GM23338 (cell line): ENCODE measurements at regions not wholly inside any gene's neighbourhood (a gene's known extent, or its start where the extent isn't known, plus 50 kb on each side); places are given as distances from the start of the nearest gene placed in this dataset.

Experiments used
- ATAC-seq: fragments of 200-7000 bp; cut with Tn5 transposase; 3 replicates; pipeline ENCODE4 v1.9.1; 2020
- DNase-seq: peaks from one replicate; pipeline ENCODE4 v3.0.0-alpha.2; 2015; ENCODE audit warnings: low spot score
- H2AFZ ChIP-seq: fragments of 200-600 bp; sonication (generic); 2 replicates; pipeline ENCODE4 v1.8.0; 2016; ENCODE audit warnings: antibody characterized with exemption, mild to moderate bottlenecking, moderate library complexity
- H3F3A ChIP-seq: fragments of 200-600 bp; sonication (generic); replicated peaks from 2 replicates; pipeline ENCODE4 v1.8.0; 2017; ENCODE audit warnings: antibody characterized with exemption, mixed run types, low read depth
- H3K27ac ChIP-seq: fragments of 200-600 bp; sonication (generic); 2 replicates; pipeline ENCODE4 v1.6.1; 2016; ENCODE audit warnings: low read depth
- H3K27me3 ChIP-seq: fragments of 200-600 bp; sonication (generic); 2 replicates; pipeline ENCODE4 v1.8.0; 2016; ENCODE audit warnings: mild to moderate bottlenecking, mixed run types, moderate library complexity; ENCODE audit not compliant: insufficient read depth
- H3K36me3 ChIP-seq: fragments of 200-600 bp; sonication (generic); 2 replicates; pipeline ENCODE4 v1.8.0; 2016; ENCODE audit warnings: mild to moderate bottlenecking; ENCODE audit not compliant: insufficient read depth
- H3K4me1 ChIP-seq: fragments of 200-600 bp; sonication (generic); 2 replicates; pipeline ENCODE4 v1.8.0; 2016; ENCODE audit warnings: mild to moderate bottlenecking, moderate library complexity; ENCODE audit not compliant: insufficient read depth
- H3K4me2 ChIP-seq: fragments of 200-600 bp; sonication (generic); 2 replicates; pipeline ENCODE4 v1.7.1; 2017; ENCODE audit warnings: mixed run types
- H3K4me3 ChIP-seq: fragments of 200-600 bp; sonication (generic); 2 replicates; pipeline ENCODE4 v1.6.1; 2016; ENCODE audit warnings: mixed run types
- H3K79me2 ChIP-seq: fragments of 200-600 bp; sonication (generic); replicated peaks from 2 replicates; pipeline ENCODE4 v1.8.0; 2017; ENCODE audit warnings: mild to moderate bottlenecking; ENCODE audit not compliant: insufficient read depth
- H3K9me2 ChIP-seq: fragments of 200-600 bp; sonication (generic); 2 replicates; pipeline ENCODE4 v1.8.0; 2017; ENCODE audit not compliant: insufficient read depth
- H4K20me1 ChIP-seq: fragments of 200-600 bp; sonication (generic); replicated peaks from 2 replicates; pipeline ENCODE4 v1.8.0; 2017; ENCODE audit warnings: mild to moderate bottlenecking; ENCODE audit not compliant: insufficient read depth
- H3K27ac Mint-ChIP-seq: 2 replicates; pipeline ENCODE4 v1.8.0; 2020; ENCODE audit warnings: inconsistent platforms, mild to moderate bottlenecking, moderate library complexity, mixed read lengths
- H3K27me3 Mint-ChIP-seq: 3 replicates; pipeline ENCODE4 v1.8.0; 2022; ENCODE audit warnings: low read depth, mild to moderate bottlenecking, moderate library complexity, mixed read lengths, inconsistent platforms; ENCODE audit not compliant: insufficient read depth, poor library complexity
- H3K36me3 Mint-ChIP-seq: 3 replicates; pipeline ENCODE4 v1.8.0; 2021; ENCODE audit warnings: low read depth, mild to moderate bottlenecking, inconsistent platforms, moderate library complexity, mixed read lengths
- H3K4me1 Mint-ChIP-seq: 3 replicates; pipeline ENCODE4 v1.8.0; 2020; ENCODE audit warnings: mild to moderate bottlenecking, inconsistent platforms, mixed read lengths
- H3K4me3 Mint-ChIP-seq: 3 replicates; pipeline ENCODE4 v1.8.0; 2021; ENCODE audit warnings: moderate library complexity, mild to moderate bottlenecking, inconsistent platforms, mixed read lengths
- H3K9me3 Mint-ChIP-seq: 3 replicates; pipeline ENCODE4 v1.8.0; 2020; ENCODE audit warnings: moderate library complexity, mild to moderate bottlenecking, inconsistent platforms, mixed read lengths
- CREB1 ChIP-seq: fragments of 250-450 bp; sonication (Bioruptor Pico); IDR thresholded peaks from 2 replicates; pipeline ENCODE4 v1.5.0; 2020; ENCODE audit warnings: low read depth, mild to moderate bottlenecking, moderate library complexity
- EZH2 ChIP-seq: fragments of 200-600 bp; sonication (generic); IDR thresholded peaks from one replicate; pipeline ENCODE4 v1.8.0; 2017; ENCODE audit warnings: antibody characterized with exemption, mild to moderate bottlenecking, low read depth; ENCODE audit not compliant: unreplicated experiment
- JUNB ChIP-seq: IDR thresholded peaks from one replicate; pipeline ENCODE4 v1.6.1; 2016; ENCODE audit warnings: antibody characterized with exemption; ENCODE audit not compliant: unreplicated experiment
- NANOG ChIP-seq: IDR thresholded peaks from 2 replicates; pipeline ENCODE4 v1.6.1; 2016; ENCODE audit warnings: antibody characterized with exemption, borderline replicate concordance
- POLR2AphosphoS5 ChIP-seq: IDR thresholded peaks from 2 replicates; pipeline ENCODE4 v1.6.1; 2016; ENCODE audit warnings: antibody characterized with exemption, low read depth
- STAT1 ChIP-seq: IDR thresholded peaks from one replicate; pipeline ENCODE4 v1.6.1; 2016; ENCODE audit warnings: antibody characterized with exemption; ENCODE audit not compliant: unreplicated experiment
- ZNF114 ChIP-seq: fragments of 250-450 bp; sonication (Bioruptor Pico); IDR thresholded peaks from 2 replicates; pipeline ENCODE4 v1.5.0; 2020; ENCODE audit warnings: mild to moderate bottlenecking, moderate library complexity
- ZNF331 ChIP-seq: fragments of 250-450 bp; sonication (Bioruptor Pico); IDR thresholded peaks from 2 replicates; pipeline ENCODE4 v1.5.0; 2020; ENCODE audit warnings: low read depth, mild to moderate bottlenecking, moderate library complexity
- TF ChIP-seq, protein P1 (sequence below): IDR thresholded peaks from 2 replicates; pipeline ENCODE4 v1.6.1; 2016; ENCODE audit warnings: antibody characterized with exemption
- TF ChIP-seq, protein P2 (sequence below): fragments of 250-450 bp; sonication (Bioruptor Pico); IDR thresholded peaks from 2 replicates; pipeline ENCODE4 v1.5.0; 2020; ENCODE audit warnings: mild to moderate bottlenecking, moderate library complexity

DNA sequence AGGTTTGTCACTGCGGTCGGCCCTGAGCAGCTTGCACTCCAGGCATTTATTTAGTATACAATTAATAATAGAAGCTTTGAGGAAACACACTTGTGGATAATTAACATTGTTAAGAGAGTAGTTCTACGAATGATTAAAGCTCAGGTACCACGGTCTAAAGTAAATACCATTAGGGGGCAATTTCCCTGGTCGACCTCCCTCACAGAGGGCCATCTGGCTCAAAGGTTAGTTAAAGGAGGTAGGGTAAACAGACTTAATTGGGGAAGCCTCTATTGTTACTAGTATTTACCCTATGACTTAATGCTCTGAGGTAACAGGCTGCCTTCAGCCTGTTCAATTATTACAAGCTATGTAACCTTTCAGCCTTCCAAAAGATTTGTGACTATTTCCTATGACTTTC lies 122.3 kb upstream of the SLC44A3 start:
- Histone ChIP-seq H3K27ac (no peak overlapping the region), H3K27me3 (no peaks in the 10 kb centered on the region), H3K4me1 (no peaks in the 10 kb centered on the region; the same call in 1 of the 2 replicates), H3K36me3 (no peaks in the 10 kb centered on the region), H3K9me2 (no peaks in the 10 kb centered on the region), H3K4me3 (no peak overlapping the region), H3F3A (no peaks in the 10 kb centered on the region), H2AFZ (no peak overlapping the region), H3K79me2 (no peaks in the 10 kb centered on the region), H3K4me2 (no peak overlapping the region; the same call in 1 of the 2 replicates), H4K20me1 (no peaks in the 10 kb centered on the region)
- no peaks in the 10 kb centered on the region; the same call in 2 of the 3 replicates for H3K36me3 Mint-ChIP-seq
- H3K9me3 Mint-ChIP-seq, result no peaks in the 10 kb centered on the region
- H3K27me3 Mint-ChIP-seq, result no peaks in the 10 kb centered on the region
- DNase-seq, result no peak
- TF ChIP-seq ZNF331 (CRISPR knock-in tag) (no peak), EZH2 (no peak), STAT1 (no peak), POLR2AphosphoS5 (no peak), ZNF114 (CRISPR knock-in tag) (no peak), CREB1 (no peak), NANOG (no peak), JUNB (no peak)
- TF ChIP-seq, protein P1, sequence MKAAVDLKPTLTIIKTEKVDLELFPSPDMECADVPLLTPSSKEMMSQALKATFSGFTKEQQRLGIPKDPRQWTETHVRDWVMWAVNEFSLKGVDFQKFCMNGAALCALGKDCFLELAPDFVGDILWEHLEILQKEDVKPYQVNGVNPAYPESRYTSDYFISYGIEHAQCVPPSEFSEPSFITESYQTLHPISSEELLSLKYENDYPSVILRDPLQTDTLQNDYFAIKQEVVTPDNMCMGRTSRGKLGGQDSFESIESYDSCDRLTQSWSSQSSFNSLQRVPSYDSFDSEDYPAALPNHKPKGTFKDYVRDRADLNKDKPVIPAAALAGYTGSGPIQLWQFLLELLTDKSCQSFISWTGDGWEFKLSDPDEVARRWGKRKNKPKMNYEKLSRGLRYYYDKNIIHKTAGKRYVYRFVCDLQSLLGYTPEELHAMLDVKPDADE, result no peak
- TF ChIP-seq, protein P2, sequence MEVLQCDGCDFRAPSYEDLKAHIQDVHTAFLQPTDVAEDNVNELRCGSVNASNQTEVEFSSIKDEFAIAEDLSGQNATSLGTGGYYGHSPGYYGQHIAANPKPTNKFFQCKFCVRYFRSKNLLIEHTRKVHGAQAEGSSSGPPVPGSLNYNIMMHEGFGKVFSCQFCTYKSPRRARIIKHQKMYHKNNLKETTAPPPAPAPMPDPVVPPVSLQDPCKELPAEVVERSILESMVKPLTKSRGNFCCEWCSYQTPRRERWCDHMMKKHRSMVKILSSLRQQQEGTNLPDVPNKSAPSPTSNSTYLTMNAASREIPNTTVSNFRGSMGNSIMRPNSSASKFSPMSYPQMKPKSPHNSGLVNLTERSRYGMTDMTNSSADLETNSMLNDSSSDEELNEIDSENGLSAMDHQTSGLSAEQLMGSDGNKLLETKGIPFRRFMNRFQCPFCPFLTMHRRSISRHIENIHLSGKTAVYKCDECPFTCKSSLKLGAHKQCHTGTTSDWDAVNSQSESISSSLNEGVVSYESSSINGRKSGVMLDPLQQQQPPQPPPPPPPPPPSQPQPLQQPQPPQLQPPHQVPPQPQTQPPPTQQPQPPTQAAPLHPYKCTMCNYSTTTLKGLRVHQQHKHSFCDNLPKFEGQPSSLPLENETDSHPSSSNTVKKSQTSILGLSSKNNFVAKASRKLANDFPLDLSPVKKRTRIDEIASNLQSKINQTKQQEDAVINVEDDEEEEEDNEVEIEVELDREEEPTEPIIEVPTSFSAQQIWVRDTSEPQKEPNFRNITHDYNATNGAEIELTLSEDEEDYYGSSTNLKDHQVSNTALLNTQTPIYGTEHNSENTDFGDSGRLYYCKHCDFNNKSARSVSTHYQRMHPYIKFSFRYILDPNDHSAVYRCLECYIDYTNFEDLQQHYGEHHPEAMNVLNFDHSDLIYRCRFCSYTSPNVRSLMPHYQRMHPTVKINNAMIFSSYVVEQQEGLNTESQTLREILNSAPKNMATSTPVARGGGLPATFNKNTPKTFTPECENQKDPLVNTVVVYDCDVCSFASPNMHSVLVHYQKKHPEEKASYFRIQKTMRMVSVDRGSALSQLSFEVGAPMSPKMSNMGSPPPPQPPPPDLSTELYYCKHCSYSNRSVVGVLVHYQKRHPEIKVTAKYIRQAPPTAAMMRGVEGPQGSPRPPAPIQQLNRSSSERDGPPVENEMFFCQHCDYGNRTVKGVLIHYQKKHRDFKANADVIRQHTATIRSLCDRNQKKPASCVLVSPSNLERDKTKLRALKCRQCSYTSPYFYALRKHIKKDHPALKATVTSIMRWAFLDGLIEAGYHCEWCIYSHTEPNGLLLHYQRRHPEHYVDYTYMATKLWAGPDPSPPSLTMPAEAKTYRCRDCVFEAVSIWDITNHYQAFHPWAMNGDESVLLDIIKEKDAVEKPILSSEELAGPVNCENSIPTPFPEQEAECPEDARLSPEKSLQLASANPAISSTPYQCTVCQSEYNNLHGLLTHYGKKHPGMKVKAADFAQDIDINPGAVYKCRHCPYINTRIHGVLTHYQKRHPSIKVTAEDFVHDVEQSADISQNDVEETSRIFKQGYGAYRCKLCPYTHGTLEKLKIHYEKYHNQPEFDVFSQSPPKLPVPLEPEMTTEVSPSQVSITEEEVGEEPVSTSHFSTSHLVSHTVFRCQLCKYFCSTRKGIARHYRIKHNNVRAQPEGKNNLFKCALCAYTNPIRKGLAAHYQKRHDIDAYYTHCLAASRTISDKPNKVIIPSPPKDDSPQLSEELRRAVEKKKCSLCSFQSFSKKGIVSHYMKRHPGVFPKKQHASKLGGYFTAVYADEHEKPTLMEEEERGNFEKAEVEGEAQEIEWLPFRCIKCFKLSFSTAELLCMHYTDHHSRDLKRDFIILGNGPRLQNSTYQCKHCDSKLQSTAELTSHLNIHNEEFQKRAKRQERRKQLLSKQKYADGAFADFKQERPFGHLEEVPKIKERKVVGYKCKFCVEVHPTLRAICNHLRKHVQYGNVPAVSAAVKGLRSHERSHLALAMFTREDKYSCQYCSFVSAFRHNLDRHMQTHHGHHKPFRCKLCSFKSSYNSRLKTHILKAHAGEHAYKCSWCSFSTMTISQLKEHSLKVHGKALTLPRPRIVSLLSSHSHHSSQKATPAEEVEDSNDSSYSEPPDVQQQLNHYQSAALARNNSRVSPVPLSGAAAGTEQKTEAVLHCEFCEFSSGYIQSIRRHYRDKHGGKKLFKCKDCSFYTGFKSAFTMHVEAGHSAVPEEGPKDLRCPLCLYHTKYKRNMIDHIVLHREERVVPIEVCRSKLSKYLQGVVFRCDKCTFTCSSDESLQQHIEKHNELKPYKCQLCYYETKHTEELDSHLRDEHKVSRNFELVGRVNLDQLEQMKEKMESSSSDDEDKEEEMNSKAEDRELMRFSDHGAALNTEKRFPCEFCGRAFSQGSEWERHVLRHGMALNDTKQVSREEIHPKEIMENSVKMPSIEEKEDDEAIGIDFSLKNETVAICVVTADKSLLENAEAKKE (CRISPR knock-in tag), result no peak
- peaks cover 11% of the 10 kb centered on the region for H3K4me1 Mint-ChIP-seq
- H3K4me3 Mint-ChIP-seq, result no peak overlapping the region
- H3K27ac Mint-ChIP-seq, result no peak overlapping the region
- no peak for ATAC-seq
